Neural progenitor cell (in vitro differentiated cells): ENCODE measurements at regions not wholly inside any gene's neighbourhood (a gene's known extent, or its start where the extent isn't known, plus 50 kb on each side); places are given as distances from the start of the nearest gene placed in this dataset.

ENCODE experiments used
- EZH2 ChIP-seq: fragments of 200-600 bp; sonication (generic); IDR thresholded peaks from 2 replicates; pipeline ENCODE4 v1.6.1; 2017; ENCODE audit warnings: antibody characterized with exemption, mild to moderate bottlenecking, moderate library complexity
- EZH2phosphoT487 ChIP-seq: fragments of 200-600 bp; sonication (generic); IDR thresholded peaks from 2 replicates; pipeline ENCODE4 v1.6.1; 2017; ENCODE audit warnings: antibody characterized with exemption
- TF ChIP-seq, protein P1 (sequence below): fragments of 200-600 bp; sonication (generic); IDR thresholded peaks from 2 replicates; pipeline ENCODE4 v1.5.1; 2017; ENCODE audit warnings: antibody characterized with exemption, mild to moderate bottlenecking

DNA sequence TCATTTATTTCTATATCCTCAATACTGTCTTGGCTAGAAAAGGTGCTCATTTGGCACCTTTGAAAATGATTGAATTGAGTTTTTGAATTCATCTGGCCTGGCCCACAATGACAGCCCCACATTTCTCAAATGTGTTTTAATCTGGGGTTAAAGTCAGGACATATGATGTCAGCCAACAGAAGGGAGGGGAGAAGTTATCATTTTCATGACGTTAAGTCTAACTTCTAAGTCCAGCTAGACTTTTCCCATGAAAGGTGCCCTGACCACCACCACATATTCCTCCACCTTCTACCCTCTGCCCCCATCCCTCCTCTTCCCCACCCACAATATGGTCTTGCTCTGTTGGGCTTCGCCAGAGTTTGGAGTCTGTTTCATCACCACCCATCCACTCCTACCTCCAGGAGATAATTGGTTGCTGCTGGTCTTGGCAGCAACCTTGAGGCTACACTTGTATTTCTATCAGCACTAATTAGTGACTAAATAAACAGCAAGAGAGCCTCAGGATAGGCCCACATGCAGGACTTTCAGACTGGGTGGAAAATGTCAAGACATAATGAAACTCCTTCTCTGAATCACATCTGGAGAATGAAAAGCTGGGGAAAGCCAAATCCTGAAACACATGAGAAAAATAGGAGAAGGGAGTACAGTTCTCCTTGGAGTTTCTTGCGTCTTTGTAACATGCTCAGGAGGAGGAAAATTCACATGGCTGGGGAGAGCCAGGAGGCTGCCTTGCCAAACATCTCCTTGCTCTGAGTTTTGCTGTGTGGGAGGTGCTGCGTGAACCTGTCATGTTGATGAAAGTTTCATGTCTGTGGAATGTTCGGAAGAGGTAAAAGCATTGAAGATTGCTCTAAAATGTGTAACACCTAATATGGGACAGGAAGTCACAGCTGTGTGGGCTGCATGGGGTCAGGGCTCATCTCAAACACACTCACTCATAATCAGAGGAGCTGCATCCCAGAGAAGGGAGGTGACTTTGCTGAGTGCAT lies 544.7 kb upstream of the KLF4 start:
- TF ChIP-seq EZH2 (no peak), EZH2phosphoT487 (no peak)
- TF ChIP-seq, protein P1, sequence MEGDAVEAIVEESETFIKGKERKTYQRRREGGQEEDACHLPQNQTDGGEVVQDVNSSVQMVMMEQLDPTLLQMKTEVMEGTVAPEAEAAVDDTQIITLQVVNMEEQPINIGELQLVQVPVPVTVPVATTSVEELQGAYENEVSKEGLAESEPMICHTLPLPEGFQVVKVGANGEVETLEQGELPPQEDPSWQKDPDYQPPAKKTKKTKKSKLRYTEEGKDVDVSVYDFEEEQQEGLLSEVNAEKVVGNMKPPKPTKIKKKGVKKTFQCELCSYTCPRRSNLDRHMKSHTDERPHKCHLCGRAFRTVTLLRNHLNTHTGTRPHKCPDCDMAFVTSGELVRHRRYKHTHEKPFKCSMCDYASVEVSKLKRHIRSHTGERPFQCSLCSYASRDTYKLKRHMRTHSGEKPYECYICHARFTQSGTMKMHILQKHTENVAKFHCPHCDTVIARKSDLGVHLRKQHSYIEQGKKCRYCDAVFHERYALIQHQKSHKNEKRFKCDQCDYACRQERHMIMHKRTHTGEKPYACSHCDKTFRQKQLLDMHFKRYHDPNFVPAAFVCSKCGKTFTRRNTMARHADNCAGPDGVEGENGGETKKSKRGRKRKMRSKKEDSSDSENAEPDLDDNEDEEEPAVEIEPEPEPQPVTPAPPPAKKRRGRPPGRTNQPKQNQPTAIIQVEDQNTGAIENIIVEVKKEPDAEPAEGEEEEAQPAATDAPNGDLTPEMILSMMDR: no peak
